BJ (cell line): ENCODE measurements at regions not wholly inside any gene's neighbourhood (a gene's known extent, or its start where the extent isn't known, plus 50 kb on each side); places are given as distances from the start of the nearest gene placed in this dataset.

Experiments used
- CTCF ChIA-PET: fragments of 350-600 bp; formaldehyde crosslinking; extraction: SDS; loops from one replicate; lab custom pipeline; 2021; ENCODE audit warnings: antibody characterized with exemption, inconsistent platforms; lab: Yijun Ruan, JAX
- POLR2A ChIA-PET: fragments of 300-600 bp; sonication (Branson Sonifier 250); formaldehyde crosslinking; extraction: SDS; loops from one replicate; lab custom pipeline; 2021; ENCODE audit warnings: antibody characterized with exemption; lab: Charles Lee
- DNase-seq: peaks from one replicate; pipeline ENCODE4 v3.0.0-alpha.2; 2011; ENCODE audit warnings: low read depth
- H3K27me3 ChIP-seq: 2 replicates; pipeline ENCODE4 v1.6.0; 2011; ENCODE audit warnings: low read length; ENCODE audit not compliant: control insufficient read depth, insufficient read depth
- H3K36me3 ChIP-seq: 2 replicates; pipeline ENCODE4 v1.5.1; 2011; ENCODE audit warnings: low read length; ENCODE audit not compliant: control insufficient read depth, insufficient read depth
- H3K4me3 ChIP-seq: 2 replicates; pipeline ENCODE4 v1.5.1; 2011; ENCODE audit warnings: low read depth, mild to moderate bottlenecking, control low read depth, low read length
- TF ChIP-seq, protein P1 (sequence below): IDR thresholded peaks from 2 replicates; pipeline ENCODE4 v1.5.1; 2011; ENCODE audit warnings: low read depth, mild to moderate bottlenecking, control low read depth, inconsistent platforms, low read length, moderate library complexity; ENCODE audit not compliant: insufficient read depth

DNA sequence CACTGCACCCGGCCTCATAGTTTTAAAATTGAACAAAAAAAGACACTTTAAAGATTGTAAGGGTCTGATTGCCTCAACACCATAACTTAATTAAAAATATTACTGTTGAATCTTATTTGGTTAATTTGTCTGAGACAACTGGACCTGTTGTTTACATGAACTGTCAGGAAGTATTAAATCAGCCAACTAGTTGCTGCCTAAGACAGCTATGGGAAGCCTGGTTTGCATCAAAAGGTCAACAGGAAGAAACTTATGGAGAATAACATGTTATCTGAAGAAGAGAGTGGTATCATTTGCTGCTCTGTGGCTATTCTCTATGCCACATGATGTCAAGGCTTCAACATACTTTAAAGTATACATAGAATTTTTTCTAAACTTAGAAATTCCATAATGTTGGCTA is 853.5 kb upstream of the ADAMTS5 start:
- TF ChIP-seq, protein P1, sequence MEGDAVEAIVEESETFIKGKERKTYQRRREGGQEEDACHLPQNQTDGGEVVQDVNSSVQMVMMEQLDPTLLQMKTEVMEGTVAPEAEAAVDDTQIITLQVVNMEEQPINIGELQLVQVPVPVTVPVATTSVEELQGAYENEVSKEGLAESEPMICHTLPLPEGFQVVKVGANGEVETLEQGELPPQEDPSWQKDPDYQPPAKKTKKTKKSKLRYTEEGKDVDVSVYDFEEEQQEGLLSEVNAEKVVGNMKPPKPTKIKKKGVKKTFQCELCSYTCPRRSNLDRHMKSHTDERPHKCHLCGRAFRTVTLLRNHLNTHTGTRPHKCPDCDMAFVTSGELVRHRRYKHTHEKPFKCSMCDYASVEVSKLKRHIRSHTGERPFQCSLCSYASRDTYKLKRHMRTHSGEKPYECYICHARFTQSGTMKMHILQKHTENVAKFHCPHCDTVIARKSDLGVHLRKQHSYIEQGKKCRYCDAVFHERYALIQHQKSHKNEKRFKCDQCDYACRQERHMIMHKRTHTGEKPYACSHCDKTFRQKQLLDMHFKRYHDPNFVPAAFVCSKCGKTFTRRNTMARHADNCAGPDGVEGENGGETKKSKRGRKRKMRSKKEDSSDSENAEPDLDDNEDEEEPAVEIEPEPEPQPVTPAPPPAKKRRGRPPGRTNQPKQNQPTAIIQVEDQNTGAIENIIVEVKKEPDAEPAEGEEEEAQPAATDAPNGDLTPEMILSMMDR, result no peak
- POLR2A ChIA-PET, result no interaction called here
- Histone ChIP-seq H3K36me3 (no peaks in the 10 kb centered on the region), H3K27me3 (no peaks in the 10 kb centered on the region), H3K4me3 (no peak overlapping the region)
- CTCF ChIA-PET, result interaction anchor here (0.5 kb wide), 1 partner anchor 399 kb away, joined by 4 read pairs; no protein-coding TSS in a partner anchor
- no peak for DNase-seq

DNA sequence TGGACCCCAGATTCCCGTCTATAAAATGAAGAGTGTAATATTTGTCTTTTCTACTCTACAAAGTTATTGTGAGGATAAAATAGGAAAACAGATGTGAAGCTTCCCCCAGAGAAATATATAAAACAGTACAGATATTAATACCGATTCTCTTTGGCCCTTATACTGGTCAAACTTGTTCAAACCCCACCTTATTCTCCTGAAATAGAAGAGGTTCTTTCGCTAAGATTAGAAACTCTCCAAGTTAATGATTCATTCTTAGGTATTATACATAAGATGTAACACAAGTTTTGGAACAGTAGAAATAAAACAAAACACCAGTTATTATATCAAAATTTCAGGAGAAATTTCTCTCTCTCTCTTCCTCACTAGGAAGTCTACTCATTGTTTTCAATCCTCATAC is 852.4 kb upstream of the ADAMTS5 start:
- no peaks in the 10 kb centered on the region for H3K27me3 ChIP-seq
- TF ChIP-seq, protein P1, result no peak
- ChIA-PET POLR2A (no interaction called here), CTCF (interaction anchor here (1.2 kb wide), 1 partner anchor 23 kb away, joined by 3 read pairs; no protein-coding TSS in a partner anchor)
- DNase-seq, result no peak
- H3K36me3 ChIP-seq, result no peaks in the 10 kb centered on the region
- no peak overlapping the region for H3K4me3 ChIP-seq

DNA sequence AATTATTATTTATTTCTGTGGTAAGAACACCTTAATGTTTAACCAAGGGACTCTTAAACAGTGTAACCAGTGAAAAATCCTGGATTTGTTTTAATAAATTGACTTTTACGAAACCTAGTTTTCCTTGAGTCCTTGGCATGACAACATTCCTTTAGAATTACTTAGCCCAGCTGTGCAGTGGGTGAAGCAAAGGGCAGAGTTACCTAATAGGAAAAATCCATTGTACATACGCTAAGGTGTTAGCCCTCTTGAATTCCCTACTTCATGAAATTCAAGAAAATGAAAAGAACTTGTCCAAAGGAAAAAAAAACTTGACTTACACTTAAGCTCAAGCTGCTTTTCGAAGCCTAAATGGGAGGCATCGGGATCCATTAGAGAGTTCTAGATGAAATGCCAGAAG is 852.0 kb upstream of the ADAMTS5 start:
- no peak overlapping the region for H3K4me3 ChIP-seq
- no peaks in the 10 kb centered on the region for H3K36me3 ChIP-seq
- TF ChIP-seq, protein P1, result no peak
- no peaks in the 10 kb centered on the region for H3K27me3 ChIP-seq
- ChIA-PET POLR2A (no interaction called here), CTCF (interaction anchor here (0.6 to 1.2 kb wide), 2 partner anchors 22 to 728 kb away, joined by 3 to 4 read pairs; no protein-coding TSS in a partner anchor)
- no peak for DNase-seq

DNA sequence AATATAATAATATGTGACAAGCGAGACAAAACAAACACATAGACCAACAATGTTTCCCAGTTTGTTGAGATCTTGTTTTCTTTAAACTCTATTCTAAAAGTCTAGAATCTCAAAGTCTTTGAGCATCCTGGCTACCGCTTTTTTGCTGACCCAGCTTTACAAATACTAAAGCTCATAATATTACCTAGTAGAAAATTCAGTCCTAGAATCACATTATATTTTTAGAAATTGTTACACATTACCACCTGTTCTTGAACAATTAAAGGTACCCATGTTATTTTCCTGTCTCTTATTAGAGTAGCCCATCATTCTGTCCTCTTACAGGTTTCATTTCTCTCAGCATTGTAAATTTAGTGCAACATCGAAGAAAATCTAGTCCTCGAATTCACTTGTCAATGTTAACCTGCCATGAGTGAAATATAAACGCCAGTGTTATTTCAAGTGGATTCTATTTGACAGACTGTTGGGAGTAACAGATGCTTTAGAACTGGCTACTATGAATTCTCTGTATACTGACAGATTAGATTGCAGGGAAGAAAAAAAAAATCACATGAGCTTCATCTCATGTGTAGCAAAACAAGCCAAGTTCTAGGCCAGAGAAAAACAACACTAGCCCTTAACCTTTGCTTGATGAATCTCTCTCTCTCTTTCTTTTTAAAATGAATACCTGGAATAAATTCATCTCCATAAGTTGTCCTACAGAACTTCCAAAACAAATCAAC is 851.2 kb upstream of the ADAMTS5 start:
- TF ChIP-seq, protein P1, result no peak
- no peaks in the 10 kb centered on the region for H3K27me3 ChIP-seq
- H3K4me3 ChIP-seq, result no peak overlapping the region
- no peak for DNase-seq
- ChIA-PET CTCF (interaction anchor here (0.6 to 1.2 kb wide), 2 partner anchors 21 to 729 kb away, joined by 3 to 4 read pairs; no protein-coding TSS in a partner anchor), POLR2A (no interaction called here)
- no peaks in the 10 kb centered on the region for H3K36me3 ChIP-seq

DNA sequence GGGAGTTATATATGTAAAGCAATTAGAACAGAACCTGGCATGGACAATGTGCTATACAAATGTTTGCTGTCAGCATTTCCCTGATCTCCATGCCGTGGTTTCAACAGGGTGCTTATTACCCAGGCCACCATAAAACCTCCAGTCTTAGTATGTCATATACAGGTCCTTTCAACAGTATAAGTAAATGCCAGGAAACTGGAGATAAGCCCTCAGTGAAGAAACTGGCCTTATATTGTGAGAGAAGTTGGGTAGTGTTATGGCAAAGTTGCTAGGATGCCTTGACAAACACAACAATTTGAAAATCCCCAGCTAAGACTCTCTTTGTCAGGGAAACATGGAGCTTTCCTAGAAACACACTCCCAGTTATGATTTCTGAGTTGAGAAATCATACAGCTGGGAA is 850.2 kb upstream of the ADAMTS5 start:
- Histone ChIP-seq H3K36me3 (no peaks in the 10 kb centered on the region), H3K27me3 (no peaks in the 10 kb centered on the region), H3K4me3 (no peak overlapping the region)
- POLR2A ChIA-PET, result no interaction called here
- TF ChIP-seq, protein P1, result no peak
- no peak for DNase-seq
- CTCF ChIA-PET, result interaction anchor here (2.7 kb wide), 1 partner anchor 14 kb away, joined by 11 read pairs; no protein-coding TSS in a partner anchor
